ENCODE measurements at regions not wholly inside any gene's neighbourhood (a gene's known extent, or its start where the extent isn't known, plus 50 kb on each side); places are given as distances from the start of the nearest gene placed in this dataset.

GRCh38 chr1:199279067-199279466 lies 640.2 kb downstream of the PTPRC start:
- BruUV-seq (replicated peaks): no TSS peak
- TF ChIP-seq ZNF362 (CRISPR knock-in tag; IDR thresholded peaks at IDR 0.05; ENCODE audit: borderline replicate concordance) (no peak), CHD2 (IDR thresholded peaks at IDR 0.05; ENCODE audit: low read depth, low read length) (no peak), SMARCE1 (IDR thresholded peaks at IDR 0.05; ENCODE audit: borderline replicate concordance) (no peak)

GRCh38 chr1:199279872-199280645 lies 641.2 kb downstream of the PTPRC start:
- CTCF ChIA-PET (ENCODE audit: low intra/inter-chr PET ratio, low total read pairs): no interaction called here
- ATAC-seq: no peak
- H3K36me3 ChIP-seq (replicated peaks in 1 of 2; ENCODE audit: control insufficient read depth in 1 of 2, insufficient read depth in 2 of 2, low read length in 2 of 2): no peaks in the 10 kb centered on the region
- no peak for TF ChIP-seq ATF5 (CRISPR knock-in tag; IDR thresholded peaks at IDR 0.05; ENCODE audit: low read depth)
- no peak for TF ChIP-seq WIZ (CRISPR knock-in tag; IDR thresholded peaks at IDR 0.05)
- TF ChIP-seq RAD21 (CRISPR knock-in tag; IDR thresholded peaks at IDR 0.05): no peak
- TF ChIP-seq BCL6 (CRISPR knock-in tag; IDR thresholded peaks at IDR 0.05): no peak
- TF ChIP-seq RARA (CRISPR knock-in tag; IDR thresholded peaks at IDR 0.05): no peak
- no peak for TF ChIP-seq PLSCR1 (CRISPR knock-in tag; IDR thresholded peaks at IDR 0.05; ENCODE audit: borderline replicate concordance)
- no peak for TF ChIP-seq ARNTL (CRISPR knock-in tag; IDR thresholded peaks at IDR 0.05)
- no peak for TF ChIP-seq NR0B2 (CRISPR knock-in tag; IDR thresholded peaks at IDR 0.05)
- no peak for TF ChIP-seq CBX5 (CRISPR knock-in tag; IDR thresholded peaks at IDR 0.05; ENCODE audit: borderline replicate concordance)
- TF ChIP-seq ZBTB3 (CRISPR knock-in tag; IDR thresholded peaks at IDR 0.05; ENCODE audit: borderline replicate concordance, low read depth): no peak
- no peak for TF ChIP-seq NPAS2 (CRISPR knock-in tag; IDR thresholded peaks at IDR 0.05; ENCODE audit: borderline replicate concordance)
- TF ChIP-seq FOXP1 (IDR thresholded peaks at IDR 0.05): no peak
- TF ChIP-seq FOXP1 (CRISPR knock-in tag; IDR thresholded peaks at IDR 0.05): no peak
- TF ChIP-seq STAT5B (CRISPR knock-in tag; IDR thresholded peaks at IDR 0.05): no peak

More at GRCh38 chr1:199279067-199279466, 640.2 kb downstream of the PTPRC start:
- H3K4me2 ChIP-seq (ENCODE audit: low read depth, low read length): no peak overlapping the region
- H3K36me3 ChIP-seq (replicated peaks in 1 of 2; ENCODE audit: control insufficient read depth in 1 of 2, insufficient read depth in 2 of 2, low read length in 2 of 2): no peaks in the 10 kb centered on the region
- H3K9me3 ChIP-seq (ENCODE audit: low read length): 0 out of 2 replicates have a peak, but pooled peaks cover 5% of the 10 kb centered on the region
- H3K27me3 ChIP-seq (ENCODE audit: control insufficient read depth in 1 of 2, insufficient read depth in 2 of 2, low read length in 2 of 2): no peaks in the 10 kb centered on the region
- no peak overlapping the region for H3K9ac ChIP-seq (ENCODE audit: insufficient read depth, low read depth, low read length)
- H3K79me2 ChIP-seq (ENCODE audit: insufficient read depth, low read length): no peaks in the 10 kb centered on the region
- in situ Hi-C loops (cut with HindIII; ENCODE audit: extremely low pct_ligation_motif_present, low pct_unique_long_range_greater_than_20kb) (no loop called here), intact Hi-C loops (cut with micrococcal nuclease; ENCODE audit: unreplicated experiment) (no loop called here)
- H3K27ac ChIP-seq (ENCODE audit: extremely low read length, insufficient read depth, low read length): no peak overlapping the region
- FAIRE-seq: no peak
- H4K20me1 ChIP-seq (ENCODE audit: insufficient read depth, low read length): no peaks in the 10 kb centered on the region
- POLR2A ChIA-PET: no interaction called here
- ATAC-seq: no peak
- CTCF ChIA-PET (ENCODE audit: low intra/inter-chr PET ratio, low total read pairs): no interaction called here
- no peak overlapping the region for H3K4me3 ChIP-seq (replicated peaks in 1 of 3; ENCODE audit: insufficient read depth in 1 of 3, low read depth in 2 of 3, low read length in 3 of 3)
- no peak for DNase-seq (ENCODE audit: low spot score)
- no peak overlapping the region for H2AFZ ChIP-seq (ENCODE audit: low read length)
- no peaks in the 10 kb centered on the region for H3K4me1 ChIP-seq (ENCODE audit: insufficient read depth, low read length)

More at GRCh38 chr1:199279872-199280645, 641.2 kb downstream of the PTPRC start:
- POLR2A ChIA-PET: no interaction called here
- Histone ChIP-seq H3K79me2 (ENCODE audit: insufficient read depth, low read length) (no peaks in the 10 kb centered on the region), H3K4me2 (ENCODE audit: low read depth, low read length) (no peak overlapping the region), H3K9me3 (ENCODE audit: low read length) (0 out of 2 replicates have a peak, but pooled peaks cover 5% of the 10 kb centered on the region), H3K27ac (ENCODE audit: extremely low read length, insufficient read depth, low read length) (no peak overlapping the region), H3K9ac (ENCODE audit: insufficient read depth, low read depth, low read length) (no peak overlapping the region), H2AFZ (ENCODE audit: low read length) (no peak overlapping the region), H4K20me1 (ENCODE audit: insufficient read depth, low read length) (no peaks in the 10 kb centered on the region), H3K4me3 (replicated peaks in 1 of 3; ENCODE audit: insufficient read depth in 1 of 3, low read depth in 2 of 3, low read length in 3 of 3) (no peak overlapping the region), H3K4me1 (ENCODE audit: insufficient read depth, low read length) (no peaks in the 10 kb centered on the region), H3K27me3 (ENCODE audit: control insufficient read depth in 1 of 2, insufficient read depth in 2 of 2, low read length in 2 of 2) (no peaks in the 10 kb centered on the region)
- no peak for FAIRE-seq
- BruUV-seq (replicated peaks): no TSS peak
- in situ Hi-C loops (cut with HindIII; ENCODE audit: extremely low pct_ligation_motif_present, low pct_unique_long_range_greater_than_20kb) (no loop called here), intact Hi-C loops (cut with micrococcal nuclease; ENCODE audit: unreplicated experiment) (no loop called here)
- DNase-seq (ENCODE audit: low spot score): no peak
- WGBS (ENCODE audit: low lambda C conversion rate): 53% methylated on average over 3 of the region's 3 CpGs
